Left cardiac atrium (tissue), 4 donors: ENCODE measurements at regions not wholly inside any gene's neighbourhood (a gene's known extent, or its start where the extent isn't known, plus 50 kb on each side); places are given as distances from the start of the nearest gene placed in this dataset.
"Not testable (repeated sequence)": the region's sequence is repeated elsewhere in the genome, so short reads cannot be mapped to it uniquely, and the experiment has no call there.

Experiments
- ATAC-seq, 2 donors: fragments of 200-7000 bp; cut with Tn5 transposase; one replicate each; pipeline ENCODE4 v1.9.1; 2020; ENCODE audit warnings: mild to moderate bottlenecking in 2 of 2, moderate library complexity in 2 of 2
- DNase-seq: peaks from one replicate; pipeline ENCODE4 v3.0.0-alpha.2; 2020
- intact Hi-C, 2 donors: fragments of 100-400 bp; cut with DNase I; formaldehyde crosslinking; loops; one replicate each; pipeline versions ENCODE4 v1.14.1 to v1.15.1; 2022 to 2023
- donor health status: DM: no; HTN: yes; CAD: no.
- donor health status: DM: no; HTN: yes; CAD: no; lungs with severe emphysema.
- donor health status: DM: yes; HTN: yes; CAD: no.
- donor health status: Dilated cardiomyopathy.

- ATAC-seq (no peak), DNase-seq (no peak)
- intact Hi-C loops = no loop called here
Measured at GRCh38 chr1:213684454-213684853, 303.3 kb upstream of the PROX1 start.

- DNase-seq (no peak), ATAC-seq (no peak)
- intact Hi-C loops = no loop called here
Measured at GRCh38 chr1:213685992-213686582, 301.7 kb upstream of the PROX1 start.

- no peak for DNase-seq
- intact Hi-C loops = no loop called here
- no peak for ATAC-seq
Measured at GRCh38 chr1:213686983-213687382, 300.8 kb upstream of the PROX1 start.

GRCh38 chr1:213687832-213688231, 299.9 kb upstream of the PROX1 start:
- no peak for ATAC-seq
- intact Hi-C loops = no loop called here
- no peak for DNase-seq

- ATAC-seq (no peak), DNase-seq (no peak)
- intact Hi-C loops = no loop called here
Measured at GRCh38 chr1:213688655-213689054, 299.1 kb upstream of the PROX1 start.

GRCh38 chr1:213689260-213689659, 298.5 kb upstream of the PROX1 start:
- no peak for DNase-seq
- no peak for ATAC-seq
- intact Hi-C loops = no loop called here

GRCh38 chr1:213690341-213690917, 297.3 kb upstream of the PROX1 start:
- intact Hi-C loops = no loop called here
- no peak for DNase-seq
- ATAC-seq = no peak

GRCh38 chr1:213692321-213692720, 295.5 kb upstream of the PROX1 start:
- DNase-seq = no peak
- intact Hi-C loops = no loop called here

GRCh38 chr1:213693864-213694263, 293.9 kb upstream of the PROX1 start:
- DNase-seq (no peak), ATAC-seq (no peak)
- intact Hi-C loops = no loop called here

More at GRCh38 chr1:213692321-213692720, 295.5 kb upstream of the PROX1 start:
- ATAC-seq = no peak

- ATAC-seq = no peak
- intact Hi-C loops = no loop called here
- DNase-seq = no peak
Measured at GRCh38 chr1:213697192-213697802, 290.5 kb upstream of the PROX1 start.

- ATAC-seq = no peak
- no peak for DNase-seq
- intact Hi-C loops = no loop called here
Measured at GRCh38 chr1:213698092-213698702, 289.6 kb upstream of the PROX1 start.

GRCh38 chr1:213702703-213703102, 285.1 kb upstream of the PROX1 start:
- no peak for ATAC-seq
- intact Hi-C loops = no loop called here
- DNase-seq = no peak

GRCh38 chr1:213704941-213705340, 282.8 kb upstream of the PROX1 start:
- ATAC-seq (no peak), DNase-seq (no peak)
- intact Hi-C loops = no loop called here

GRCh38 chr1:213711833-213712490, 275.8 kb upstream of the PROX1 start:
- intact Hi-C loops, ATAC-seq, DNase-seq: not testable (repeated sequence)

- intact Hi-C loops = no loop called here
- DNase-seq = no peak
- no peak for ATAC-seq
Measured at GRCh38 chr1:213714645-213715044, 273.1 kb upstream of the PROX1 start.

GRCh38 chr1:213715182-213715581, 272.6 kb upstream of the PROX1 start:
- DNase-seq (no peak), ATAC-seq (no peak)
- intact Hi-C loops = no loop called here

- ATAC-seq (no peak), DNase-seq (no peak)
- intact Hi-C loops = no loop called here
Measured at GRCh38 chr1:213719462-213719861, 268.3 kb upstream of the PROX1 start.

- DNase-seq (no peak), ATAC-seq (no peak)
- intact Hi-C loops = no loop called here
Measured at GRCh38 chr1:213720032-213720431, 267.7 kb upstream of the PROX1 start.

GRCh38 chr1:213723187-213723586, 264.6 kb upstream of the PROX1 start:
- intact Hi-C loops = no loop called here
- DNase-seq (no peak), ATAC-seq (no peak)
